Activated CD8-positive, alpha-beta memory T cell treated with anti-CD3 and anti-CD28 coated beads, Interleukin-2, amount 50 U/mL, for 48 hours (primary cell): ENCODE measurements at regions not wholly inside any gene's neighbourhood (a gene's known extent, or its start where the extent isn't known, plus 50 kb on each side); places are given as distances from the start of the nearest gene placed in this dataset.
"Not testable (repeated sequence)": the region's sequence is repeated elsewhere in the genome, so short reads cannot be mapped to it uniquely, and the experiment has no call there.

Experiments
- DNase-seq: peaks from one replicate; pipeline ENCODE4 v3.0.0-alpha.2; 2020

DNA sequence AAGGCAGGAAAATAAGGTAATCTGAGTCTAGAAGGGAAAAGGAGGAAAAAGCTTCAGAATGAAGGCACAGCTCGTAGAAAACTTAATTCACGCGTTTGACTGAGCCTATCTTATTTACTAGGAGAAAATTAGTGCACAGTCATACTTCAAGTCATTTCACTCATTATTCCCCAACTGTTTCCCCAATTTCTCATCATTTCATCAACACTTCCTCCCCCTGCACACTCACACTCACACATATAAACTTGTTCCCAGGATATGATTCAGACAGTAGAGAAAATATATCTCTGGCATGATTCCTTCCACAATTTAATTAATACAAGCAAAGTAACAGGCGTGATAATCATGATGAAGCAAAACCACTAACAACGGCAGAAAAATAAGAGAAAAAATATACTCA is 94.5 kb upstream of the F13A1 start:
- no peak for DNase-seq

DNA sequence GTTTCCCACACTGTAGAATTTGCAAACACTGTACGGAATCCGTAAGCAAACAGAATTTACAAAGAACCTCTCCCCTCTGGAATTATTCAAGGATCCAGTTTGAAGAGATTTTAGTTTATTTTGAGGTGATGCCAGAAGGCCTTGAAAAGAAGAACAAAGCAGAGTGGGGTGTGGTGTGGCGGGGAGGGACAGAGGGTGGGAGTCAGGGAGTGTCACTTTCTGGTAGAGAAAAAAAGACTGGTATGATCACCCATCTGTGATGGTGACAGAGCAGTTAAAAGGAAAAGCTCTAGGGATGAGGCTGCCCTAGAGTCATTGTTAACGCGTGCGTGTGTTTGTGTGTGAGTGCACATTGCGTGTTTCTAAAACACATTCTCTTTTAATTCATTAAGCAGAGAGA is 97.0 kb upstream of the F13A1 start:
- no peak for DNase-seq

DNA sequence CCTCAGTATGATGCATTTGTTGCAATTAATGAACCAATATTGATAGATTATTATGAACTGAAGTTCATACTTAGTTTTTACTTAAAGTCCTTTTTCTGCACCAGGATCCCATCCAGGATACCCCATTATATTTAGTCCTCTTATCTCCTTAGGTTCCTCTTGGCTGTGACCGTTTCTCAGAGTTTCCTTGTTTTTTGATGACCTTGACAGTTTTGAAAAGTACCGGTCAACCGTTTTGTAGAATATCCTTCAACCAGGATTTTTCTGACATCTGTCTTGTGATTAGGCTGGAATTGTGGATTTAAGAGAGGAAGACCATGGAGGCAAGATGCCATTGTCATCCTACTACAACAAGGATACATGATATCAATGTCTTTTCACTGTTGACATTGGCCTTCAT is 98.0 kb upstream of the F13A1 start:
- no peak for DNase-seq

DNA sequence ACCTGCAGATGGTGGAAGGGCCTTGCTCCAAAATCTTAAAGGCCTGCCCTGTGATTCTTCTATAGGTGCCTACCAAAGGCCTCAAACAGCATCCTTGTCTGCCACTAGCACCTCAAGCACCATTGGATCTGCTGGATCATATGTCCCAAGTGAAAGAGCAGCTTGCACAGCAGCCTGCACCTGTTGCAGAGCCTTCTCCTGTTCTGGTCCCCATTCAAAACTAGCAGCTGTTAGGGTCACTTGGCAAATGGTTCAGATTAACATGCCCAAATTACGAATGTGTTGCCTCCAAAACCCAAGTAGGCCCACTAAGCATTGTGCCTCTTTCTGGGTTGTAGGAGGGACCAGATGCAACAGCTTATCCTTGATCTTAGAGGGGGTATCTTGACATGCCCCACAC is 99.6 kb upstream of the F13A1 start:
- DNase-seq, result no peak

DNA sequence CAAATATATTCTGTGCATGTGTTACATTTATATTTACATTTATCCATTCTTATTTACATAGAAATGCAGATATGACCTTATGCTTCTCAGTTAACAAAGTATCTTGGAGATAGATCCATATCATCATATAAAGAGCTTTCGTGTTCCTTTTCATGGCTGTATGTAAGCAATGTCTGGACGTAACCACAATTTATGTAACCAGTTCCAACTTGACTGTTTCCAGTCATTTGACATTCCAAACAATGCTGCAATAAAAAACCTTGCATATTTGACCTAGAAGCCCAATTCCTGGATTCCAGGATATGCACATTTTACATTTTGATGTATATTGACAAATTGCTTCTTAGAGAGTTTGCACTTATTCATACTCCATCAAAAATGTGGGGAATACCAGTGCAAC is 113.7 kb upstream of the F13A1 start:
- no peak for DNase-seq

DNA sequence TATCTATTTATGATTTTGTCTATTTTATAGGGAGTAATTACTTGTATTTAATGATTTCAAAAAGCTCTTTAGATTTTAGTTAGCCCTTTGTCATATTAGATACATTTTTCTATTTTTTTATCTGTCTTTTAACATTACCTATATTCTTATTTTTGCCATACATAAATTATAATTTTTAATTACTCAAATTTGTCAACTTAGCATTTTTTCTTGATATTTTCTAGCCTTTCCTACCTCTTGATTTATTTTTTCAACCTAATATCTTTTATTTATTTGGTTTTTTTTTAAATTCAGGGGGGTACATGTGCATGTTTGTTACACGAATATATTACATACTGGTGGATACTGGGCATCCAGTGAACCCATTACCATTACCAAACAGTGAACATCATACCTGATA is 114.3 kb upstream of the F13A1 start:
- no peak for DNase-seq

DNA sequence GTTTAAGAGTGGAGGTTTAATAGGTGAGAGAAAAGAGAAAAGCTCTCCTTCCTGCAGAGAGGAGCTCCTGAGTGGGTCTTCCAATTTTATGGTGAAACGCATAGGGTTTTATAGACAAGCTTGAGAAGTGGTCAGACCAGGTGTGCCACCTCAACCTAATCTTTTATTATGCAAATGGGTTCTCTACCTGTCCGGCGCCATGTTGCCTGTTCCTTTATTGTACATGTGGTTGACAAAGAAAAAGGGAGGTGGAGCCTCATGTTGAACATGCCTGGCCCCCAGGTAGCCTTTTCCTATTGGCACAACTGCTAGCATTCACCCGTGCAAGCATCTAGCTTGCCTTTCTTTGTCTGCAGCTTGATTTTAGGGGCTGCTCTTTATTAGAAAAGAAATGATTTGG is 115.9 kb upstream of the F13A1 start:
- no peak for DNase-seq

DNA sequence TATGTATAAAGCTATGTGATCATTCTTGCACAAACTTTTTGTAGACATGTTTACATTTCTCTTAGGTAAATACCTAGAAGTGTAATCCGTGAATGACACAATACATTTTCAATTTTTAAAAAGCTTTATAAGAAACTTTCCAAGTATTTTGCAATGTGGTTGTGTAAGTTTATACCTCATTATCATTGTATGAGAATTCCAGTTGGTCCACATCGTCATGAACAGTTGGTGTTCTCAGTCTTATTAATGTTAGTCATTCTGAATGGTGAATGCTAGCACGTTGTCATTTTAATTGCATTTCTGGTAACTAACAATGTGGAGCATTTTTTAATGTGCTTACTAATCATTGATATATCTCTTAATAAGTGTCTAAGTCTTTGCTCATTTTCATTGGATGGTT is 116.5 kb upstream of the F13A1 start:
- DNase-seq, result no peak

DNA sequence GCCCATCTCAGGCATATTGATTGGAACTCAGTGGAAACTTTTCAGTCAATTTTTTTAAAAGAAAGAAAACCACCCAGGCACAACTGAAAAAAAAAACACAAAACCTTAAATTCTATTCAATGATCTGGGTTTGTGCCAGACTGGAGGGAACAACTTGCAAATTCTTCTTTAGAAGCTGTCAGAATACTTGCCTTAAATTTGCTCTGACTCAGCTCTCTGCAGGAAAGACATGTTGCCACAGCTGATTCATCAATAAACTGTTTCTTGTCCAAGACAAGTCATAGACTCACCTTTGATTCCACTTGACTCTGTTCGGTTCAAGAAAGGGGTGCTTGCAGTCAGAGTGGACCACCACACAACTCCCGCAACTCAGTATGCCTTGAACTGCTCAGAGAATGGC is 117.8 kb upstream of the F13A1 start:
- no peak for DNase-seq

DNA sequence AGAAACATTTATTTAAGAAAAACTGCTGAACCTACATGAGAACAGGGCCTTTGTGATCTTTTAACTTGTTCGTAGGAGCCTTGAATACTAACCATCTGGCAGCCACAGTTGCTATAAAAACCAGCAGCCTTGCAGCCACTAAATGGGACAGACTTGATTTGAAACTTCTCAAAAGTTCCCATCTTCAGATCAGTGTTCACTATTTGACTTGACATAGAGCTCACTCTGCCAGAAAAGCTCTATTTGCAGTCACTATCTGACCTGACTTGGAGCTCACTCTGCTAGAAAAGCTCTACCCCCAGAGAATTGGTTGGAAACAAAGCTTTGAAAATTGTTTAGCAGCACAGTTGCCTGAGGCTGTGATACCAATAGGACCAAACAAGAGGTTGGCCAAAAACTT is 119.3 kb upstream of the F13A1 start:
- no peak for DNase-seq

DNA sequence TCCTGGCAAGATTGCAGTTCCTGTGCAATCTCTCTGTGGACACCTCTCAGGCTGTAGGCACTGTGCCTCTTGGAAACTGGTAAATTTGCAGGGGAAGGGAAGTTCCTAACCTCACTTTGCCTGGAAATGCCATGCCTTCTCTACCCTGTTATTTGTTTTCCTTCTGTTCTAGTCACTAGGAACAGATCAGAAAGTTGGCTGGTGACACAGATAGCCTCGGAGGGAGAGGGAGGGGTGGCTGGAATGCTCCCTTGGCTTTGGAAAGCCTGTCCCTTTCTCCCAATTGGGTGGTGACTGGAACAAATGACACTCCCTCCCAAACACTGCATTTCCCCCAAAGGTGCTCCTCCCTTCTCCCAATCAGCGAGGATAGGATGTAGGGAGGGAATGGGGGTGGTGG is 131.5 kb upstream of the F13A1 start:
- no peak for DNase-seq

DNA sequence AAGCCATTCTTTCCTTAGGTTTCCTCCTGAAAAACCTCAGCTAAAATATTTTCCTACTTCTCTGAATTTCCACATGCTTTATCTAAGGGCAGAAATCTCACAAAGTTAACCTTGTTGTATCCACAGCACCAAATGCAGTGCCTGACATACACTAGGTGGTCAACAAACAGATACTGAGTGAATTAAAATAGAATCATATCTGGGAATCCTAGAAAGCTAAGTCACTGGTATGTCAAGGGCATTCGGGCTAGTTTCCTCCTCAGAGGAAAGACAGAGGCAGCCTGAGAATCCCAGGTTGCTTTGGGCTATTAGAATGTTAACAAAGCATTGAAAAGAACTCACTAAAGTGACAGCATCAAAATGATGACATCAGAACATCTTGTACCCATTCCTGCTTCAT is 132.7 kb upstream of the F13A1 start:
- DNase-seq, result no peak

DNA sequence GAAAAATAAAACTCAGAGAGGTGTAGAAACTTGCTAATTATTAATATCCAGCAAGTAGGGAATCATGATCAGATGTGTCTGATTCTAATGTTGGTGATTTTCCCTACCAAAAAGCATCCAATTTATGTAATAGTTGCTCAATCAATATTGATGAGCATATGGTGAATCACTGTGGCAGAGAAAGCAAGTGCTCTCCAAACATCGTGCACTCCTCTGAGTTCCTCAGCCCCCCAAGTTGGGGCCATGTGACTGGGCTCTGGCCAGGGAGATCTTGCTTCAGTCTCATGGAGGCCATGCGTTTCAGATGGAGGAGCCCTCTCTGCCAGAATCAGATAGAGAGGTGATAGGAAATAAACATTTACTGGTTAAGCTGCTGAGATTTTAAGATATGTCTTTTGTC is 133.2 kb upstream of the LY86 start:
- DNase-seq, result no peak

DNA sequence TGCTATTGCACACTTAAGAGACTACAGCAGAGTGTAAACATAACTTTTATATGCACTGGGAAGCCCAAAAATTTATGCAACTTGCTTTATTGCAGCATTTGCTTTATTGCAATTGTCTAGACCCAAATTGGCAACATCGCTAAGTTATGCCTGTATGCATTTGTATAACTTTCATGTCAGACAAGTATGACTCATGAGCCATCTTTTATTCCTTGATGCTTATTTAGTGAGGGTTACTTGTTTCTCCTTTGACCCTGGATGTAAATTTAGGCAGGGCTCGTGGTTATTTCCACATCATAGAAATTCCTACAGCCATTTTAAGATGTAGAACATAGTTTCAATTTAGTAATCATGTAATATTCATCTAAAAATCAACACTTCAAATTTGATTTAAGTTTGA is 130.3 kb upstream of the LY86 start:
- DNase-seq, result no peak

DNA sequence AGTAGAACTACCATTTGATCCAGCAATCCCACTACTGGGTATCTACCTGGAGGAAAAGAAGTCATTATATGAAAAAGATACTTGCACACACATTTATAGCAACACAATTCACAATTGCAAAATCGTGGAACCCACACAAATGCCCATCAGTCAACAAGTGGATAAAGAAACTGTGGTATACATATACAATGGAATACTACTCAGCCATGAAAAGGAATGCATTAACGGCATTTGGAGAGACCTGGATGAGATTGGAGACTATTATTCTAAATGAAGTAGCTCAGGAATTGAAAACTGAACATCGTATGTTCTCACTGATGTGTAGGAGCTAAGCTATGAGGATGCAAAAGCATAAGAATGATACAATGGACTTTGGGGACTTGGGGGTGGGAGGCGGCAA is 128.6 kb upstream of the LY86 start:
- not testable (repeated sequence) for DNase-seq

DNA sequence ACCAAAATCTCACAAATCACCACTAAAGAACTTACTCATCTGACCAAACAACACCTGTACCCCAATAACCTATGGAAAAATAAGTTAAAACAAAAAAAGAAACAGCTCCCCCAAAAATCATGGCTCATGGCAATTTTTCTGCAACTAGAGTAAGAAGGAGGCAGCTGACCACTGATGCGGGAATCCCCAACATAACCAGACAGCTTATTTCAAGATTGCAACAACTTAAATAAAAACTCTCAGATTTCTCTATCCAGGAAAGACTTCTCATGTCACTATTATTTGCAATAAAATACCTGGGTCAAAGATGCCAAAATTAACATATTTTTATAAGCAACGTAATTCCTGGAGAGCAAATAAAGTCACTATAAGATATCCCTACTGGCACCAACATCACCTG is 128.1 kb upstream of the LY86 start:
- no peak for DNase-seq

DNA sequence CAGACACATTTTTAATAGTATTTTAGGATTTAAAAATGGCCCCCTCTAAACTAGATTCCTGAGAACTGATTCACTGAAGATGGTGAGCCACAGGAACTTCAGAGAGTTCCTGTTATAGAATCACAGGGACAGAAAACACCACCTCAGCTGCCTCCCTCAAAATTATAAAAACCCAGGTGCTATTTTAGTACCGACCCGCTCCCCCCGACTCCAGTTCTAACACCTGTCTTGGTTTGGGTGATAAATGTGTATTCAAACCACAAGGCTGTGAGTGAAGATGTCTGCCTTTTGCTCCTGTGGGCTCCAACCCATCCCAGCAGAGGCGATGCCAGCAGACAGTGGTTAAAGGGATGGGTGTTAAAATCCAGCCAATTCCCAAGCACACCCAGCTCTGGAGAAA is 127.4 kb upstream of the LY86 start:
- DNase-seq, result no peak

DNA sequence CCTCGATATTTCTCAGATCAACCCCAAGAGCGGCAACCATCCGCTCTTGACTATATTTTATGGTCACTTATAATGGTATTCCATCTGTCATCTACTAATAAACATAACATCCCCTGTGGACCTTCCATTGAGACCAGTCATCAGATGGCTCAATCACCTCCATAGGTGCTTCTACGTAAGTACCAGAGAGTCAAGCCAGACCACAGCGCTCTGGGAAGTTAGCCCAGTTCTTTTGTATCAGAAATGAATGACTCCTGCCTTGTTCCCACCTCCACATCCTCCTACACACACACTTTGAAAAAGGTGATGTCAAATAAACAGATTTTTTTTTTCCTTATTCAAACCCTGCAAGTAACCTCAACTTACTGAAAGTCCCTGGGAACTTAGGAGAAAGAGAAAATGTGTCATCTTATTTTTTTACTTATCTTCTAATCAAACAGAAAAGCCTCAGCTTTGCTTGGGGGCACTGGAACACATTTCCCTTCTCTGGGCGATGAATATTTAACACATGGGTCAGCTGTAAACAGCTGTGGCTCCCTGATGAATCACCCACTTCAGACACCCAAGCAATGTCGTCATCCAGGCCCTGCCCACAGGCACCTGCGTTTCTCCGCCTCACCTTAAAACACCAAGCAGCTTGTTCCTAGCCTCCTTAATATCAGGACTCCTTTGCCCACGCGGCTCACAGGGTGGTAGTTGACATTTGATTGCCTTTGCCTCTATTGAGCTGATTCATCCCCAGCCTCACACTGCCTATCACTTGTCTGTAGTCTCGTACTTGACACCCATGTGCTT is 121.4 kb upstream of the LY86 start:
- DNase-seq, result no peak

DNA sequence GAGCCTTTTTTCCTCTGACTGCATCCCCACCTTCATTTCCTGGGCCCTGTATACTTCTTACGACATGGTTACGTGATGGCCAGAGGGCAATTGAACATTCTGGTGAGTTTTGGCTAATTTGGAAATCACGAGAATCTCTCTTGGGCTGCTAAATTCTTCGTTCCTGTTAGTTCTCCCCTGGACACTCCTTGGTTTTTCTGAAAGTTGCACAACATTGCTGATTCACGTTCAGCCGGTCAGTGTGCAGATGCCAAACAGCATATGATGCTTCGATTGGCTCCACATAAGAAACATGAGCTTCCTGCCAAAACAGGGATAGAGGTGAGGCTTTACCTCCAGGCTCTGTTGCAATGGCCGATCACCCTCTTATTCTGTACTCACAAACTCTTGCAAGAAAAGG is 119.4 kb upstream of the LY86 start:
- no peak for DNase-seq

DNA sequence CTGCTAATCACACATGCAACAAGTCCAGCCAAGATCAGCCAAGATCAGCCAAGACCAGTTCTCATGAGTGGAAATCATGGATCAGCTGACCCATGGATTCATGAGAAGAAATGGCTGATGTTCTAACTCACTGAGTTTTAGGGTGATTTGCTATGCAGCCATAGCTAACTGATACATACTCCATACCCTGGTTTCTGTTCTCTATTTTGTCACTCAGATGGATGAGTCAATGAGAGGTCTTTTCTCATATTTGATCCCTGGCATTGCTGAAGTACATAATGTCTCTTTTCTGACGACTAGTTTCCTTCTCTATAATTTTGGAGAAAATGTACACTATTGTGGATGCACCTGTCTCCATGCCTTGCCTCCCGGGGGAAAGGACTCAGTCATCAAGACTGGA is 118.4 kb upstream of the LY86 start:
- DNase-seq, result no peak

DNA sequence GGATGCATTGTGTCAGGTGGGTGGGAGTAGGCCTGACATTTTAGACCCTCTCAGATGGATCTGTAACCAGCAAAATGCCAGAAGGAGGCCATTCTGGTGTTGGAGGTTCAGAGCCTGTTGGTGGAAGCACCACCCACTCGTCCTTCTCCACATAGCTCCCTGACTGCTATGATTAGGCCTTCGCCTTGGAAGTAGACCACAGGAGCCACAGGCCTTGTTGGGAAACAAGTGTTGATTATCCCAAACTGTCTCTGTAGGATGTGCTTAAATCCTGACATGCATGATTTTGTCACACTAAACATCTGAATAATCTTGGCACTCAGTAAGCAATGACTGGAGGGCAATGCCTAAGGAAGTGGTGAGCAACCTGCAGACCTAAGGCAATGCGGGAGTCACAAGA is 117.2 kb upstream of the LY86 start:
- DNase-seq, result no peak

DNA sequence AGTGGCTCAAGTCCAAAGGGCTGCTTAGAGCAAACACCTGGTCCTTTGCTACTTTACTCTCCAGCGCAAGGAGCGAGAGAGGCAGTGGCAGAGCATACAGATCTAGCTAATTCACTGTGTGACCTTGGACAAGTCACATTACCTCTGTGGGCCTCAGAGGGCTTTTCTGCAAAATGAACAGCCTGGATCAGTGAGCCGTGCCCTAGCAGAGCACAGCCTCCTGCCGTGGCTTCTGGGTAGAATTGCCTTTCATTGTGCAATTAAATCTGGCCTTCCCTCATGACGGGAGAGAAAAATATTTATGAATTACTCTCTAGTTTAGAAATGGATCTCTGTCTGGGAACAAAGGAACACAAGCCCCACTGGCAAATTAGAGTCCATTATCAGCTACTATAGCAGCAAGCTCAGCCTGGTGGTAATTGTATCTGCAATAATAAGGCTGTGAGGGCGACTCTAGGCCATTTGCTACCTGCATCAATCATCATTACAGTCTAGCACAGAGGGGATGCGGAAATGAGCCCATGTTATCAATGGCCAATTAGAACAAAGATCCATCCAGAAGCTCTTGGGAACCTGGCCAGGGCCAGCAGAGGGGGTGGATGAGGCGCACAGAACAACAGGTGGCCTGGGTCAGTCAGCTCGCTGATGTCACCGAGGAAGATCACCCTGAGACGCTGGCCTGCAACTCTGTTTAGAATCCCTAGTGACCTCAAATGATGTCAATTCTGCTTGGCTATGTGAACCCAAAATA is 114.2 kb upstream of the LY86 start:
- no peak for DNase-seq

DNA sequence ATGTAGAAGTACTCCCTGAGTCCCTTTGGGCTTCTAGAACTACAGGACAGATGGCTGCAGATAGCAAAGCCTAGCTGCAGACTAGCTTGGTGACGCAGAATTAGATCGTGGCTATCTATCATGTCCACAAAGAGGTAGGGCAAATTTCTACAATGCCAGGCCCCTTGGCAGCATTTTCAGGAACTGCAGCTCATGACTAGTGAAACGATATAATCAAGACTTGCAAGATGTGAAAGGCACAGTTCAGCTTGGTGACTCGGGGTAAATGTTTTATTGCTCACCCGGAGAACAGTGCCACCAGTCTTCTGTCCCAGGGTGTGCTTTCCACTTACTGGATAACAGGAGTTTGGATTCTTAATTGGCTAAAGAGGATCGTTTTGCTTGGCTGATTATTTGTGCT is 108.7 kb upstream of the LY86 start:
- no peak for DNase-seq

DNA sequence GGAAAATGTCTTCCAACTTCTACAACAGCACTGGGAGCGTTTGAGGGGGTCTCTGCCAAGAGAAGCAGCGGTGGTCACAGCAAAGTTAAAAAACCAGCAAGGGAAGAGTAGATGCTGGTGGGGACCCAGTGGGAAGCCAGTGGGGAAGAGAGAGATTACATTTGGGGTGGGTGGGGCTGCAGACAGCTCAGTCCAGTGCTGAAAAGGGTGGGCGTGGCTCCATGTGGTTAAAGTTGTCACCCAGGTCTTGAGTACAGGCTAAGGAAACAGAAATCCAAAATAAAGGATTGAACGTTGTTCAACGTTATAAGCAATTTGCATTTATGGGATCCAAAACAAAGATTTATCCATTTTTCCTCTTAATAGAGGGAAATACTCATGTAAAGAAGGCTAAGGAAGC is 106.3 kb upstream of the LY86 start:
- DNase-seq, result no peak

DNA sequence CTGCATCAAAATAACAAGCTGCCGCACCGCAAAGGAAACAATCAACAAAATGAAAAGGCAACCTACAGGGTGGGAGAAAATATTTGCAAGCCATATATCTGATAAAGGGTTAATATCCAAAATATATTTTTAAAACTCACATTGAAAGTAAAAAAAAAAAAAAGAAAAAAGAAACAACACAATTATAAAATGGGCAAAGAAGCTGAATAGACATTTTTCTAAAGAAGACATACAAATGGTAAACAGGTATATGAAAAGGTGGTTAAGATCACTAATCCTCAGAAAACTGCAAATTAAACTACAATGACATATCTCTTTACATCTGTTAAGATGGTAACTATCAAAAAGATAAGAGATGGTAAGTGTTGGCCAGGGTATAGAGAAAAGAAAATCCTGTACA is 105.4 kb upstream of the LY86 start:
- DNase-seq, result no peak
